ENCODE measurements at regions not wholly inside any gene's neighbourhood (a gene's known extent, or its start where the extent isn't known, plus 50 kb on each side); places are given as distances from the start of the nearest gene placed in this dataset.

DNA sequence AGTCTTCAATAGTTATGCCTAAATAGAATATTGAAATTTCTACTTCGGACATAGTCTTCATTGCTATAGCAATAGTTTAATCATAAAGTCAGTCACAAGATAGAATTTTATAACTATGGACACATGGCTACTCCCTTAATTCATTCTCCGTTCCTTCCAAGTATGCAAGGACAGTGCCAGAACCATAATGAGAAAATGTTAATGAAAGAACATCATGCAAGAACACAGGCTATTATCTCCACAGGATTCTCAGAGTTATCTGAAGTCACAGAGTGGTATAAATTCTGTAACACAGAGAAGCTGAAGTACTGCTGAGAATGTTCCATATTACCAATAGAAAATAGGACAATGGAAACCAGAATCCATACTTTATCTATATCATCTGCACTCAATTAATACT is 826.2 kb downstream of the EPHA7 start:
- no peak for DNase-seq

DNA sequence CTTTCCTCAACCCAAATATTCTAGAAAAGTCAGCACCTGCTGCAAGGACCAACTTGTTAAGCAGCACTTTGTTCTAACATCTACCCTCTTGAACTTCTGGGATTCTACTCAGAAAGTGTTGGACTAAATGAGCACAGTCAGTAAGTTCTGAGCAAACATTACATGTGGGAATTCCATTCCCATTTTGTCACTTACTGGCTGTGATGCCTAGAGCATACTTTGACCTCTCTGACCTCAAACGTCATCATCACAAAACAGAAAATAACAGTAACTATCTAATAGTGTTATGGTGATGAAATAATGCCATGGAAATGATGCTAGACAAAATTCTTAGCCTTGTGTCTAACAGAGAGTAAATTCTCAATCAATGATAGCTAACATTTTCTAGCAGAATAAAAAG is 829.4 kb downstream of the EPHA7 start:
- DNase-seq, result peak; percentile 1

DNA sequence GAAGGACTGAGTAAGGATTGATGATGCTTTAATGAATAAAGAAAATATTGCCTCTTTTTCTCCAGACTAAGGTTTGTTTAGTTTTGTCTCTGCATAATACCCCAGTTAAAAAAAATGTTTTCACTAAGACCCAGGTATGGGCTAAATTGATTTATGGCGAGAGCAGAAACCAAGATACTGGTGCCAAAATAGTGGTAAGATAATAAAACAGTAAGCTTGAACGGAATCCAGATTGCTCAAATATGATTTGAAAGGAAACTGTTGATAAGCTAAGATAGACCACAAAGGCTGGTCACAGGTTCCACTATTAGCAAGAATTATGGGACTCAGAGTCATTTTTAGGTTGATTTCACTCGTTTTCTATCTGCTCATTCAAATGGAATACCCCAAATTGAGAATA is 831.2 kb downstream of the EPHA7 start:
- no peak for DNase-seq

DNA sequence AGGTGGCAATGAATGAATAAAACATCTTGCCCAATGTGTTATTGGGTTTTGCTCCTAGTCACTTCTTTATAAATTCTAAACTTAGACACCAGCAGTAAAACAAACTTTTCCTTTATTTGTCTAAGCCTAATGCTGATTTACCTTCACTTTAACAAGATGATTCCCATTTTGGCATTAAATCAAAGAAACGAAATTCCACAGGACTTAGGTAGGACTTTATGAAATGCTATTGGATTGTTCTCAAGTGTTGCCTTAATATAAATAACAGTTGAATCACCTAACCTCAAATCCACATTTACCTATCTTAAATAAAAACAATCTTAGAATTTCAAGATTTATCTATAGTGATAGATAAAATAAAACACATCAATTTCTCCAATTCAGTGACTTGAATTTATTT is 831.8 kb downstream of the EPHA7 start:
- no peak for DNase-seq

DNA sequence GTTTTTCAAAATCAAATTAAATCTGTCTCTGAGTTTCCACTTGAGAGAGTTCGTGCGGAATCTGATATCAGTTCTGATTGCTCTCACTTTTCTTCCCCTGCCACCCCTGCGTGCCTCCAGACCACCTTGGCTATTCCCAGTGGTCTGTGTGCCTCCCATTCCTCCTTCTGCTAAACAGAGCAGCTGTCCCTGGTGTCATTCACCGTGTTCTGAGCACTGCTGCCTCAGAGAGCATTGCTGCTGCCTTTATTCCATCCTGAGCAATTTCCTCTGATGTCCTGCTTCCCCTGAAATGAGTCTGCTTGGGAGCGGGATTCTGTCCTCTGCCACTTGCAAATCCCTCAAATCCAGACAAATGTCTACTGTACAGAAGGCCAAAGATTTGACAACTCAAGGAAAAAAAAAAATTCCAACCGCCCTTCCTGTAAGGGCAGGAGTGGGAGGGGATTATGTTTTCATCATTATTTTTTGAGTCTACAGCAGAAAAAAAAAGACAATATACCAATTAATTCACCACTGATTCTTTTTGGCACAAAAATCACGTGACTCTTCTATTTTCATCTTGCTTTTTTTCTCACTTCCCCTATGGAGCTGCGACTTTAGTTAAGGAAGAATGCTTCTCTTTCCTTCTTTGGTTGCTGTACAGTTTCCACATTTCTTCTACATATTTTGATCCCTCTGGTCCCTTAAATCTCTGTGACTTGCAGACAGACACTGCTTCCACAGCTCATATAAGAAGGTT is 833.0 kb downstream of the EPHA7 start:
- no peak for DNase-seq

DNA sequence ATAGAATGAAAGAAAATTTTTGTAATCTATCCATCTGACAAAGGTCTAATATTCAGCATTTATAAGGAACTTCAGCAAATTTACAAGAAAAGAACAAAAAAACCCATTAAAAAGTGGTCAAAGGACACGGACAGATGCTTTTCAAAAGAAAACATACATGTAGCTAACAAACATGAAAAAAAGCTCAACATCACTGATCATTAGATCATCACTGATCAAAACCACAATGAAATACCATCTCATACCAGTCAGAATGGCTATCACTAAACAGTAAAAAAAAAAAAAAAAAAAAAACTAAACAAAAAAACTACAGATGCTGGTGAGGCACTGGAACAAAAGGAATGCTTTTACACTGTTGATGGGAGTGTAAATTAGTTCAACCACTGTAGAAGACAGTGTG is 837.1 kb downstream of the EPHA7 start:
- no peak for DNase-seq

DNA sequence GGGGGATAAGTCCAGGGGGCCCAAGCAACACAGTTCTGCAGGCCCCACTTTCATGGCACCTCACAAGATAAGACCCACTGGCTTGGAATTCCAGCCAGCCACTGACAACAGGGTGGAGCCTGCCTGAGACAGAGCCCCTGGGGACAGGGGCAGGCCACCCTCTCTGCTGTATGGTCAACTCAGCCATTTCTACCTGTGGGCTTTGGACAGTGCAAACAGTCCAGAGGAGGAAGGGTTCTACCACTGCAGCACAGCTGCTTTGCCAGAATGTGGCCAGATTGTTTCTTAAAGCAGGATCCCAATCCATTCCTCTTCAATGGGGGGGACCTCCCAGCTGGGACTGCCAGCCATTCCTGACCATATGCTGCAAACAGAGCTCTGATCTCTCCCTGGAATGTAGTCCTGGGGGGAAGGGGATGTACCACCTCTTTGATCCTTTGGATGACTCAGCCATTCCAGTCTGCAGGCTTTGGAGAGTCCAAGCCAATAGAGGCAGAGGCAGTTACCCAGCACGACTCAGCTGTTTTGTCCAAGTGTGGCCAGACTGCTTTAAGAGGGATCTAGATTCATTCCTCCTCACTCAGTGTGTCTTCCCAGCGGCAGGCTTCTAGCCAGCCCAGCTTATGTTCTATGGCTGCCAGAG is 842.2 kb downstream of the EPHA7 start:
- peak; percentile 86 for DNase-seq

DNA sequence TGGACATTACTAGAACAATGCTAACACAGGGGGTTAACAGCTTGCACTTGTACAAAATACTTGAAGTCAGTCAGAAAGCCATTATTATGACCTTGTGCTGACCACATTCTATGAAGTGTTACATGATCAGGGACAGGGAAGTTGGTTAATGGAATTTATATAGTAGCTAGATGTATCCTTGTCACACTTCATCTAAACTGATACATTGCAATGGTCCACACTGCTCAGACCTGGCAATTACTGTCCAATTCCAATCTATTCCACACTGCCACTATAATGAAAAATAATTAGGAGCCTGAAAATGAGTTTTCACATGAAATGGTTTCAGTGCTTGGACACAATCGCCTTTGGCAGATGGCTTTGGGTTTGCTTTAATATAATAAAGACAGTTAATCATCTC is 850.8 kb downstream of the EPHA7 start:
- no peak for DNase-seq

DNA sequence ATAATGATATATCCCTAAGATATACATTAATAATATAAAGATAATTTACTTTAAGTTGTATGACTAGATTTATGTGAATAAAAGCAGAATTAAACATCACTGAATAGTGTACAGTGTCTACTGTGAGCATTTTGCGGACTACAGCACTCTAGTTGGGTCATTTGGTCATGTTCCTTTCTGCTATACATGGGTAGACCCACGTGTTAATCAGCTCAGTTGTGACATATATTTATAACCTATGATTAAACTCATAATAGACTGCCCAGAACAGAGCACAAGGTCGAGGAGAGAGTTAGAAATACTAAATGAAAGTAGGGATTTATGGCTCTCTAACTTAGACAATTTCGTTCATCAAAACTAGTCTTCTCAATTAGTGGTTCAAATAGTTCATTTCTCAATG is 852.7 kb downstream of the EPHA7 start:
- DNase-seq, result no peak

DNA sequence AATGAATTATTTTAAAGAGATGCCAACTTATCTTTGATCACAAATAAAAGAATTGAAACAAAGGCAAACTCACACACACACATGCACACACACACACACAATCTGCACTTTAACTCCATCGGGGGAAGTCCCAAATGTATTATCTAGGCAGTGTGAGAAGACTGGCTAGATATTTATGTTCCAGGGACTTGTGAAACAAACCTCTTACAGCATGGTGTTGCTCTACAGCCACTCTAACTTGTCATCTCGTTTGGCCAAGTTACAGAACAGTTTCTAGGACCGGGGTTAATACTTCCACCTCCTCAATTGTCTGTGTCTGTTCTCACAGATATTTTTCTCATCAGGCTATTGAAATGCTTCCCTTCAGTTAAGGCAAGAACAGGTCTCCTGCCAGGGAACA is 855.0 kb downstream of the EPHA7 start:
- DNase-seq, result no peak

DNA sequence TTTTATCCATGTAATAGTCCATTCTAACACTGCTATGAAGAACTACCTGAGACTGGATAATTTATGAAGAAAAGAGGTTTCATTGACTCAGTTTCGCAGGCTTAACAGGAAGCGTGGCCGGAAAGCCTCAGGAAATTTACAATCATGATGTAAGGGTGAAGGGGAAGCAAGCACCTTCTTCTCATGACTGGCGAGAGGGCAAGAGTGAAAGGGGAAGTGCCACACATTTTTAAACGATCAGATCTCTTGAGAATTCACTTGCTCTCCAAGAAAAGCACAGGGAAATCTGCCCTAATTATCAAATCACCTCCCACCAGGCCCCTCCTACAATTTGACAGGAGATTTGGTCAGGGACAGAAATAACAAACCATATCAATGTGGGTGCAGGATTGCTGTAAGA is 859.7 kb downstream of the EPHA7 start:
- DNase-seq, result no peak

DNA sequence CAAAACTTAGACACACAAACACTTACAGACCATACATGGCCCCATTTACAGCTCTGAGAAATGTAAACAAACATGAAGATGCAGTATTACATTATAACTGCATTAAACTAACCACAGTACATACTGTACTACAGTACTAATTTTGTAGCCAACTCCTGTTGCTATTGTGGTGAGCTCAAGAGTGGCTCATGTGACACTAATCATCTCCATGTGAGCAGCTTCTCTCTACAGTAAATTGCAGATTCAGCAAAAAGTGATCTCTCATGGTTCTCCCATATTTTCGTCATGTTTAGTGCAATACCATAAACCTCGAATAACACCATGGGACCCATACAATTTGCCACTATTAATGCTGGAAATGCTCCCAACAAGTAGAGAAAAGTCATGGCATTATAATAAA is 860.4 kb downstream of the EPHA7 start:
- no peak for DNase-seq

DNA sequence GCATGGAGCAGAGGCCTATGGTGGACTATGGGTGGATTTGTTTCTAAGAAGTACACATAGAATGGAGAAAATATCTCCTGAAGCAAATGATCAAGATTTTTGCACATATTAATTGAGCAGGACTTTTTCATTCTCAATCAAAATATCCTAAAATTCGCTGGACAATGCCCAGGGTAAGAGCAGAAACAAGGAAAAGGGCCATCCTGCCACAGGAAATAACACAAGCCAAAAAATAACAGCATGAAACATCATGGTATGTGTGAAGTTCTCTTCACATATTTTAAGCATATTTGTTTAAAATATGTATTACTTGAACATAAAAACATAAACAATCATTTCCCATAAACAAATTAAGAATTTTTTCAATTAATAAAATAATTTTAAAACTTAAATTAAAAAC is 868.9 kb downstream of the EPHA7 start:
- DNase-seq, result no peak

DNA sequence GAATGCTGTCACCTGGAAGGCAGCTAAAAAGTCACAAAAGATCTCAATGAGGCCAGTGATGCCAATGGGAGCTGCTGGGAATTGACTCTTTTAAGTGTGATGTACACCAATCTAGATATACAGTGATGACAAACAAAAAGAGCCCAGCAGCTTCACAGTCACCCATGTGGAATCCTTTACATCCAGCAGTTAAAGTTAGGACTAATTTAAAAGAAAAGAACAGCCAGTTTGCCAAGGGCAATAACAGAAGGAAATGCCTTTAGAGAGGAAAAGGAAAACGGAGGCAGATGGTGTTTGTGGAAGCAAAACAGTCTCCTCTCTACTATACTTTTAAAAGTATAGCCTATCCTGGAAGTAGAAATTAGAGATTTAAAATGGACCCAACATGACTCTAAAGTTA is 873.5 kb downstream of the EPHA7 start:
- DNase-seq, result no peak

DNA sequence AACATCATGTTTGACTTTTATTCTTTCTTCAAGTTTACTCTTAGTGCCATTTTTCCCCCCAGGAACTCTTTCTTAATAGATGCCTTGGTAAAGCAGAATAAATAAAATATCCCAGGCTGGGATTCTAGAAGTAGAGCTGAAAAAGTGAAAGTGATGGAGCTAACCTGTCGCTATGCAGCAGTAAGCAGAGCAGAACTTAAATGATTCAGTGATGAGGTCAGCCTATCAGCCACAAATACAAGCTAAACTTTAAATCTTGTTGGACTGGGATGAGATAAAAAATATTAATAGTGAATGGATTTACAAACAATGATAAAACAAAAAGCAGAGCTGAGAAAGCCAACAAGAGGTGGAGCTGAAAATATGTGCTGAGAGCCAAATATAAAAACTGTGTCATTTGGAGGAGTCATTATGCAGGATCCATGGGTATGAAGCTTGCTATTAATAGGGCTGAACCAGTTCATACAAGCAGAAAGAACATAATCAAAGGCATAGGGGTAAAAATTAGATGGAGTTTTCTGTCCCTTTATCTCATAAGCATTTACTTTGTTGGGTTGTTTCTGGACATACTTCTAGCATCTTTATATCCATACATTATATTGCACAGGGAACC is 877.8 kb downstream of the EPHA7 start:
- no peak for DNase-seq

DNA sequence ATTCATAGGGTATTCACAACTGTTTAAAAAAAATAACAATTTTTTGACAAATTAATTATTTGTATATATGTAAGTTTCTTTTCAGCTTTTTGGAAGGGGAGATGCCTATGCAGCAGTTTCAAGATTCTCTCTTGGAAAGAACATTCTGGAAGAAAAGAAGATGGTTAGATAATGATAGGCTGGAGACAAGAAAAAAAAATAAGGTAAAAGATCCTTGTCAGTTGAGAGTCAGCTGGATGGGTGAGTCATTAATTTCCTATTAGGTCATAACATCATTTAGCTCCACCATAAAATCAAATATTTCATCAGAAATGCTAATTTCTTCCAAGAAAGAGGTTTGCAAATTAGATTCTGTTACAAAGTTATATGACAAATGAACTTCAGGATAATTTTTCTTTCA is 880.4 kb downstream of the EPHA7 start:
- DNase-seq, result no peak

DNA sequence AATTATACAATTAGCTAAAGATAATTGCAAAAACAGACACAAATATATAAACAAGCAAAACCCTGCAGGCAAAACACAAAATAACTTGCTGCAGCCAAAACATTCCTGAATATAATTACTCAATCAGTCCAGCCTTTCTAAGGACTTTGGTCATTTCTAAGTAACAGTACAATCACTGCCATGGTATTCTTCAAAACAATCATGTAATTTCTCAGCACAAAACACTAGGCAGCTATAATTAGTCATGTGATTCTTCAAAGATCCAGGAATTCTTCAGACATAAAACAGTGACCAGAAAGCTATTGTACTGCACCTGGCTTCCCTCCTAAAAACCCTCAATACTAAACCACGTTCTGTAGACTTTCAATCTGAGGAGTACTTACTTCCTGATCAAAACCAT is 881.1 kb downstream of the EPHA7 start:
- peak; percentile 6 for DNase-seq

DNA sequence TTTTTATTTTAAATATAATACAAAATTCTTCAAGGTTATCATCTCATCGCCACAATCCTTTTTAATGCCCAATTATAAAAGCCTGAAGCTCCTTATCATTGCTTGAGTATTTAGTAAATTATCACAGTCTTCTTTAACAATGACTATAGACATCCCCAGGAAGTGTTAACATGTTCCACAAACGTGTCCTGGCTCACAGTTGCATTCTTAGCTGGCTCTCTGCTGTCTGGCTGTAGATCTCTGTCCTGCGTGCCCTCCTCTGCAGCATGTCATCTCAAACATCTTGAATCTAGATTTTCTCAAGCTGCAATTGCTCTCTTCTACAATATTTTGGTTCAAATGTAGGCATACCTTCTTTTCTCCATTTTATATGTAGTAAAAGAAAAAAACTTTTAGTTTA is 885.2 kb downstream of the EPHA7 start:
- DNase-seq, result no peak

DNA sequence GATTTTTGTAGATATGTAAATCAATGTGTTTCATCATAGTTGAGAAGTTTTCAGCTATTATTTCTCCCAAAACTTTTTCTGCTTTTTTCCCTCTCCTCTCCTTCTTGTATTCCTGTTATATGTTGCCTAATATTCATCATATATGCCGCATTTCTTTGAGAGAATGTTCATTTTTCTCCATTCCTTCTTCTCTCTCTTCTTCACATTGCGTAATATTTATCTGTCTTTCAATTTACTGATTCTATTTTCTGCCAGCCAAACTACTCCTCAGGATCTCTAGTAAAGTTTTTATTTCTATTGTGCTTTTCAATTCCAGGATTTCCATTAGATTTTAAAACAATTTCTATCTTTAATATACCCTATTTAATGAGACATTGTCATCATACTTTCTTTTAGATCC is 896.8 kb downstream of the EPHA7 start:
- no peak for DNase-seq

DNA sequence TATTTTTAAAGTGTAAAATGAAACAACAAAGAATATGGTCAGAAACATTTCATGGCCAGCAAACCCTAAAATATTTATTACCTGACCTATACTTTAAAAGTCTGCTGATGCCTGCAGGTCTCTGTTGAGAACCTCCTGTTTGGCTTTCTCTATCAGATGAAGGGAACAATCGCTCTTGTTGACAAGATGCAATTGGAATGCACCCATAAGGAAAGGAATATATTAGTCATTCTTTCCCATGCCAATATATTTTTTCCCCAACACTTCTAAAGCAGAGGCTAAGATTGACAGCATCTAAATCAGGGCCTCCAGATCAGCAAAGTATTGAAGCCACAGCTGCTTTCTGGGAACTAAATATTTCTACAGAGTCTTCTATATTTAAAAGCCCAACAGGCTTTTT is 897.8 kb downstream of the EPHA7 start:
- DNase-seq, result no peak

DNA sequence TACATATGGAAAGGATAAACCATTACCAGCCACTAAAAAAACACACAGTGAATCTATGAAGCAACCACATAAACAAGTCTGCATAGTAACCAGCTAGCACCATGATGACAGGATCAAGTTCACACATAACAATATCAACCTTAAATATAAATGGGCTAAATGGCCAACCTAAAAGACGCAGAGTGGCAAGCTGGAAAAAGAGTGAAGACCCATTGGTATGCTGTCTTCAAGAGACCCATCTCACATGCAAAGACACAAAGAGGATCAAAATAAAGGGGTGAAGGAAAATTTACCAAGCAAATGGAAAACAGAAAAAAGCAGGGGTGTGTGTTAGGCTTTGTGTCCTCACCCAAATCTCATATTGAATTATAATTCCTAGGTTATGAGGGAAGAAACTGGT is 909.2 kb downstream of the EPHA7 start:
- DNase-seq, result no peak

DNA sequence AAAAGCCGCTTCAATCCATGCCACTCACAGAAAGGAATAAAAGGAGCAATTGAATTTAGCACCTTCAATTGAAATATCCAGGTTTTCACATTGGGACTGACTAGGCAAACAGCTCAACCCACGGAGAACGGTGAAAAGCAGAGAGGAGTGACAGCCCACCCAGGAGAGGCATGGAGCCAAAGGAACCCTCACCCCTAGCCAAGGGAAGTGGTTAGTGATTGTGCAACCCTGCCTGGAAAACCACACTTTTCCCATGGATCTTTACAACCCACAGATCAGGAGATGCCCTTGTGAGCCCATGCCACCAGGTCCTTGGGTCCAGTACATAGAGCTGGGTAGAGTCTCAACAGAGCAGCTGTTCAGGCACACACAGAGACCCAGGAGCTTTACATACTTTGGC is 911.8 kb downstream of the EPHA7 start:
- no peak for DNase-seq

DNA sequence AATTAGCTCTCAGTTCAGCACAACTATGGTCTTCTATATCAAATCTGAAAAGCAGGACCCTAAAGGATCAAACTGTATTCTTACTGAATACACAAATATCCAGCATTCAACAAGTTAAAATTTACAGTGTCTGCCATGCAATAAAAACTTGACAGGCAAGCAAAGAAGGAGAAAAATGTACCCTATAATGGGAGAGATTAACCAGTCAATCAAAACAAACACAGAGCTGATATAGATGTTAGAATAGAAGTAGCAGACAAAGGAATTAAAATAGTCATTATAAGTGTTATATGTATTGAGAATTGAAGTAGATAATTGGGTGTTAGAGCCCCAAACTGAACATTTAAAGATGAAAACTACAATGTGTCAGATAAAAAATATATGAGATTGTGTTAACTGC is 914.9 kb downstream of the EPHA7 start:
- no peak for DNase-seq

DNA sequence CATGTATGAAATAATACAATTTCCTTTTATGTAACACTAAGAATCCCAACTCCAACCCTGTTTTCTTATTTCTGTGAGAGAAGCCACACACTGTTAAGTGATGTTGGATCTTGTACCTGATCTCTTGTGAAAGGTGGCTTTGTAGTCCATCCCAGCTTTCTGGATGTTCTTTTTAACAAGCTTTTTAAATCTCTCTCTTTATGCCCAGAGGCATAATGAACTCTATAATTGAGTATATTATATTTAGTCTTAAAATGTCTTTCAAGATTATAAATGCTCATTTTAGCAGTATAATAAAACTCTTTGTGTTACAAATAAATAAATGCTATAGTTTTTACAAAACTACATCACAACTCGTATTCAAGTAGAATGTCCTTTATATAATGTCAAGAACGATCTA is 922.1 kb downstream of the EPHA7 start:
- no peak for DNase-seq

DNA sequence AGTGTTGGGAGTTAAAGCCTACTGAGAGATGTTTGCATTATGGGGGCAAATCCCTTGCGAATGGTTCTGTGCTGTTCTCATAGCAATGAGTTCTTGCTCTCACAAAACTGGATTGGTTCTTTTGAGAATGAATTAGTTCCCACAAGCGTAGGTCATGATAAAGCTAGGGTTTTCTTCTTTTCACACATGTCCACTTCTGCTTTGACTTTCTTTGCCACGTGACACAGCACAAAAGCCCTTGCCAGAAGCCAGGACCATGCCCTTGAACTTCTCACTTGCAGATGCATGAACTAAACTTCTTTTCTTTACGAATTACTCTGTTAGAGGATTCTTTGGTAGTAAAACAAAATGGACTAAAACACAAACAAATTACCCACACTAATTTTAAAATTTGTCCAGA is 922.8 kb downstream of the EPHA7 start:
- DNase-seq, result no peak

Data from fibroblast of skin of right biceps (primary cell).